ENCODE measurements at regions not wholly inside any gene's neighbourhood (a gene's known extent, or its start where the extent isn't known, plus 50 kb on each side); places are given as distances from the start of the nearest gene placed in this dataset.

GRCh38 chr2:35891528-35891927, 464.1 kb upstream of the CRIM1 start:
- TF ChIP-seq CTCF (conservative IDR thresholded peaks at IDR 0.05; ENCODE audit: low read length) (no peak), EZH2phosphoT487 (IDR thresholded peaks at IDR 0.05; ENCODE audit: borderline replicate concordance) (no peak)
